NCI-H2107 (cell line): ENCODE measurements at regions not wholly inside any gene's neighbourhood (a gene's known extent, or its start where the extent isn't known, plus 50 kb on each side); places are given as distances from the start of the nearest gene placed in this dataset.

Experiments
- DNase-seq: peaks from one replicate; lab custom pipeline; 2025; lab: John Stamatoyannopoulos, UW

DNA sequence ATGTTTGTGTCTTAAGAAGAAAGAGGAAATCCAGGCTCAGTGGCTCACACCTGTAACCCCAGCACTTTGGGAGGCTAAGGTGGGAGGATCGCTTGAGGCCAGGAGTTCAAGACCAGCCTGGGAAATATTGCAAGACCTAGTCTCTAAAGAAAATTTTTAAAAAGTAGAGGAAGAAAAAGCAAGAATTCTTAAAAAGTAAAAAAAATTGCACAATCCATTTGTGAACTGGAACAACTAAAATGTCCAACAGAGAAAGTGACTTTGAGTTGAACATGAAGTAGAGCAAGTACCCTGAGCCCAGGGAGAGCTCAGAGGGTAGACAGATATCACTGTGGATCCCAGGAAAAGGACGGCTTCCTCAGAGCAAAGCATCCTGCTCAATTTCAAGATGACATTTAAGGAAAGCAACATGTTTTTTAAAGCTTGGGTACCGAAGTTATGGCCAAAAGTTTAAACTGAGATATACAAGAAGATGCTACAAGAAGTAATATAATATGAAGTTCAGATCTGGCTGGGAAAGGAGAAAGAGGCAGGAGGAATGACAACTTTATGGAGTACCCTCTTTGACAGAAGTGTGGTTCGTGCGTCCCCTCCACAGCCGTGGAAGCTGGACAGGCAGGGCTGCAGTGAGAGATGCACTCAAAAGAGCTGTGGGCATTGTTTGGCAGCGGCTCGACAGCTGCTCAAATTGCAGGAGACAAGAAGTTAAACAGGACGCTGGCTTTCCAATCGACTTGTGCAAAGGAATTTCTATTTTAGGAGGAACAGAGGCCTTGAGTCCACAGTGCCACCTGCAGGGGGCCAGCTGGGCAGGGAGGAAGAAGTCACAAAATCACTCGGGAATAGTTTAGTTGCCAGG is 201.3 kb downstream of the JCAD start:
- DNase-seq = no peak

DNA sequence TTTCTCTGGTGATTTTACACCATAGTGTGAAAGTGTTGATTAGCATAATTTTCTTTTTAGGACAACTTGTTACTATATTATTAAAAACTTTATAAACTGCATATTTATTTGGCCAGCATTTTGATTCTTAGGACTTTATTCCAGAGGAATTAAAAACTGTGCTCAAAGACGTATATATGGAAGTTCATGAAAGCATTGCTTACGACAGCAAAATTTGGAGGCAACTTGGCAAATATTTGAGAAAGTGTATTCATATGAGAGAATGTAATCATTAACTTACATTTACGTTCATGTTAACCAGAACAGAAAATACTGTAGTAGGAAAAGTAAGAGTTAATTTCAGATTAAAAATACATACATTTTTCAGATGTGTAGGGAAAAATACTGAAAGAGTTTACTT is 203.1 kb downstream of the JCAD start:
- DNase-seq = no peak

DNA sequence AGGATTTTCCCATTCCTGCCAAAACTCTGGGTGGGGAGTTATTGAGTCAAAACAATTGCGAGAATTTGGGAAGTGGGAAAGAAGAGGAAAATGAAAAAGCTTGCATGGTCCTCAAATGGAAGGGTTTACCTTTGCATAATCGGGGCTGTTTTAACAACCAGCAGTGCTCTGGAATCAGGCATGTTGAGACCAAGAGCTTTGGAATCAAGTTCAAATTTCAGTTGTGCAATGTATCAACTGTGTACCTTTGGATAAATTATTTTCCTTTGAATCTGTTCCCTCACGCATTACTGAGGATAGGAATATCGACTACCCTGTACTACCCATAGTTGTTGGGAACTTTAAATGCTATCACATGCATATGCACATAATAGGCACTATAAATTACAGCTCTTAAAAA is 205.5 kb downstream of the JCAD start:
- no peak for DNase-seq

DNA sequence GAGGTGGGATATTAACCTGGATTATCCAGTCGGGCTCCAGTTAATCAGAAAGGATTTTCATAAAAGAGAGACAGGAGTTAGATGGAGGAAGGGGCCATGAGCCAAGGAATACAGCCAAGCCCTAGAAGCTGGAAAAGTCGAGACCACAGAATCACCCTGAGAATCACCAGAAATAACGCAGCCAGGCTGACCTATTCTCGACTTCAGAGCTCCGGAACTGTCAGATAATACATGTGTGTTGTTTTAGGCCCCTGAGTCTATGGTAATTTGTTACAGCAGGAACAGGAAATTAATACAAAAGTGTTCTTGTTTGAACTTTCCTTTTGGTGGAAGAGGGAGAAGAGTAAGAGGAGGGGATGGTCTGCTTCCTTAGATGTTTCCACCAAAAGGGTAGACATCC is 208.1 kb downstream of the JCAD start:
- DNase-seq = no peak

DNA sequence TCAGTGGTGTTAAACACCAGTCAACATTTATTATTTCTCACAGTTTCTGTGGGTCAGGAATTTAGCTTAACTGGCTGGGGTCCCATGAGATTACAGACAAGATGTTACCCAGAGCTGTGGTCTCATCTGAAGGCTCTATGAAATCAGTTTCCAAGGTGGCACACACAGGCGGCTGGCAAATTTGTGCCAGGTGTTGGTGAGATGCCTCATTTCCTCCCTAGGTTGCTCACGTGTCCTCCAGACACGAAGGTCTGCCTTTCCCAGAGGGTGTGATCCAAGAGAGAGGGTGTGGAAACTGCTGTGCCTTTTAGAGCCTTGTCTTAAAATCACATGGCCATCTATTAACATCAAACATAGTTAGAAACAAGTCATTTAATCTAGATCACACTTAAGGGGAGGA is 209.0 kb downstream of the JCAD start:
- DNase-seq = no peak

DNA sequence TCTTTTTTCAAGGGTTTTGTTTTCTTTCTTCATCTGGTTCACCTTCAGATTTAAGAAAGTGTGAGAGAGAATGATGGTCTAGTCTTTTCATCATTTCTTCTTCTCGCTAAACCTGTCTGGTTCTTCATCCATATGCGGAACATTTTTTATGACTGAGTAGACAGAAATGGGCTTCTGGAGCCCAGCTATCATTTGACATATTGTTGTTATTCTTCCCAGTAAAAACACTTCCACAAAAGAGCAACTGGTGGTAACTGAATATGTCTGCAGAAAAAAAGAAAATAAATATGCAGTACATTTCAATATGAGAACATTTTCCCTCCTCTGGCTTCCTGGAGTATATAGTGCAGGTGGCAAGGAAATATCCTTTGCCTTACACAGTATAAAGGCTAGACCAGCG is 209.5 kb downstream of the JCAD start:
- no peak for DNase-seq

DNA sequence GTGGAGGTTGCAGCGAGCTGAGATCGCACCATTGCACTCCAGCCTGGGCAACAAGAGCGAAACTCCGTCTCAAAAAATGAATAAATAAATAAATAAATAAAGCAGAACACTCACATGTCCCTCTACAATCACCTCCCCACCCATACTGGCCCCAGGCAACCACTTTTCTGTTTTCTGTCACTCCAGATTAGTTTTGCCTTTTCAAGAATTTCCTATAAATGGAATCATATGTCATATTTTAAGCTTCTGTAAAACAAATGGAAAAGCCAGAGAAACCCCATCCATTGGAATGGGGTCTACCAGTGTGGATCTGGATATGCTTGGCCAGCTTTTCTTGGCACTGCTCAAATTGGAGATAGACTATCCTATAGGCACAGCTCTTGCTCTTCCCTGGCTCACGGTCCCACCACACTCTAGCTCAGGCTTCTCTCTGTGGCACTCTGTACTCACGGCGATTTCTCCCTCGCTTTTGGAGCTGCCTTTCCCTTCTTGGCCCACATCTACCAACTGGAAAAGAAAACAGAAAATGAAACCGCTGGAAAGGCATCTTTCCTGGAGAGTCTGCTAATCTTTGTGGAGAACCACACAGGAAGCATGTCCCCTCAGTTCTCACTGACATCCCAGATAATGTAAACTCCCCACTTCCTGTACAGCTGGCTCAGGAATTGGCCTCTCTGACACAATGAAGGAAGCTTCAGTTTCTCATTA is 210.1 kb downstream of the JCAD start:
- no peak for DNase-seq

DNA sequence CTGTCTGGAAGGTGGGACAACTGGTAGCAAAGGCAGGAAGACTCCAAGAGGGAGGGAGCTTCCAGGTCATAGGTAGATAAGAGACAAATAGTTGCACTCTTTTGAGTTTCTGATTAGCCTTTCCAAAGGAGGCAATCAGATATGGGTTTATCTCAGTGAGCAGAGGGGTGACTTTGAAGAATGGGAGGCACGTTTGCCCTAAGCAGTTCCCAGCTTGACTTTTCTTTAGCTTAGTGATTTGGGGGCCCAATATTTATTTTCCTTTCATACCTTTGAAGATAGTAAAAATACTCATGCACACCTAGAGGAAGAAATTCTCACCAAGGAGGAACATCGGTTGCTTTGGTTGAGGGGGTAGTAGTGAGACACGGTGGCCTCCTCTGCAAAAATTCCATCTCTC is 212.1 kb upstream of the SVIL start:
- DNase-seq = no peak

DNA sequence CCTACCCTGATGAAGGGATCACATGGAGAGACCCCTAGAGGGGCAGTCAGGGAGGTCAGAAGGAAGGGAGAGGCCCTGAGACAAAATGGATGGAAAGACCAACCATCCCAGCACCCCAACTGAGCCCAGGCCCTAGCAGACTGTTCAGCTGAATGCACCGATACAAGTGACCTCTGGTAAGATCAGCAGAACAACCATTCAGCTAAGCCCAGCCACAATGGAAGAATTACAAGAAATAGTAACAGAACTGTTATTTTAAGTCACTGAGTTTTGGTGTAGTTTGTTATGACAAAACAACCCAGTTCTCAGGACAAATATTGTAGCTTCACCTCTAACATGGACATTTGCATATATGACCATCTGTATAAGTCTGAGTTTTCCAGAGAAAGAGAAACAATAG is 210.4 kb upstream of the SVIL start:
- no peak for DNase-seq

DNA sequence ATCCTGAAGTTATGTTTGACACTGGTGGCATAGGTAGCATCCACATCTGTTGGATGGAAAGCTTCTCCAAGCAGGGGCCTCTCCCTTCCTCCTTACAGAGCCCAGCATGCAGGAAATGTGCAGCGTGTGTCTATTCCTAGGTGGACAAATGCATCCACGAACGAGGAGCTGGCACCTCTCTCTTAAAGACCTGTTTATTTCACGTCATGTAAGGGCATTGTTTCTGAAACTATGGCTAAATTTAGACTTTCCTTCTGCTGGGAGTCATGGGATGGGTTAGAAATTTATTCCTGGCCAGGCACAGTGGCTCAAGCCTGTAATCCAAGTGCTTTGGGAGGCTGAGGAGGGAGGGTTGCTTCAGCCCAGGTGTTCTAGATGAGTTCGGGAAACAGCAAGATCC is 208.4 kb upstream of the SVIL start:
- DNase-seq = no peak

DNA sequence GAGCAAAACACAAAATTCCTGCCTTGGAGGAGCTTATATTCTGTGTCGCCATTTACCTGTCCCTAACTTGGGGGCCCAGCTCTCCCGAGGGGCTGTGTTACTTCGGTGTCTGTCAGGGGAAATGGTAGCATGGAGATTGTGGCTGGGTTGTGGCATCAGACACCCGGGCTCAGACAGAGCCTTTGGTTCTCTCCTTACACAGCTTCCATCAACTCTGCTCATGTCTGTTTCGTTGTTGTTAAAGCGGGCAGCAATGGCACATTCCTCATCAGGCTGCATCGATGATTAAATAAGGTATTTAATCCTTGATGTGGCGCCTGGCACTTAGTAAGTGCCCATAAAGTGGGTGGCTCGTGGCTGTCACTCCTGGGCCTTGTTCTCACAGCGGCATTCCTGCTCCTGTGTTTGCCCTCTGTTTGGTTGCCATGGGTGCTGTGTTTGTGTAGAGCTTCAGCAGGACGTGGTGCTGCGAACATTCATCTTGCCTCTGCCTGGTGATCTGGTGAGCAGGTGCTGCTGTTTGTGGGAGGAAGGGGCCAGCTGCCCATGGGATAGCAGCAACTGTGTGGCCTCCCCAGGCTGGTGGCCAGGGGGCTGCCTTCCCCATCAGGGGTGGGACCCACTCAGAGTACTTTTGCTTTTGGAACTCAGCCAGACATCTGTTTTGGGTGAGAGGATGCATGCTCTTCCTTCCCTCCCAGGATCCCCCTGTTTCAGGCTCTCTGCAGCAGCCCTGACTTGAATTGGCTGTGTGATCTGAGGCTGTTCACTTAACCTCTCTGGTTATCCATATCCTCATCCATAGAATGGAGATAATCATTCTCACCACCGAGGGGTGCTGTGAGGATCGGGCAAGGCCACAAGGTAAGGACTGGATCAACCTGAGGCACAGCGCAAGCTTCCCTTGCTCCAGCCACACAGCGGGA is 207.2 kb upstream of the SVIL start:
- no peak for DNase-seq

DNA sequence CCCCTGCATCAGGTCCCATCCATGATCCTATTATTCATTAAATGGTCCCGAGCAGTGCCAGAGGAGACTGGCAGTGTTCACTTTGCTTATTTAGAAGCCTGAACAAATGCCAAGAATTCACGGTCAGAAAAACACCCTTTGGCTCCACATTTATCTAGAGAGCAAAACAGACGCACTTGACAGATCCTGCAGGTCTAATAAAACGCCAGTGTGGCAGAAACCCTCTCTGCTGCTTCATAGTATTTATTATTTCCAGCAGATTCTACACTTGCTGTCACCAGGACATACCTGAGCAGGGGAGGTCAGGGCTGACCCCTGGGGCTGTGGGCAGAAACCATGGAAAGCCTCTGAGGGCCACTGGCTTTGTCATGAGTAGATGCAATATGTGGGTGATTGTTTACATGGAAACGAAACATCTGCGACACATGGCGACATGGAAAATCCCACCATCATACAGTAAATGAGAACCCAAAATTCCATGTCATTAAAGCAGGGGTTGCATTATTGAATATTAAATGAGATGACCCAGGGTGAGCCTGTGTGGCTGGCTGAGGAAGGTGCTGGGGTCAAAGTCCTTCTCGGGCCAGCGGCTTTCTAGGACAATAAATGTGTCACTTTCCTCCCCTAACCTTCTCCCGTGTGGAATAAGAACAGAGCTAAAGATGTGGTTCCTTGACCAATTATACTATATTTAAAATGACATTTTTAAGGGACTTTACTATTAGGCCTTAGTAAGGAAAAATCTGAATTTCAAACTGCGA is 205.9 kb upstream of the SVIL start:
- DNase-seq = no peak

DNA sequence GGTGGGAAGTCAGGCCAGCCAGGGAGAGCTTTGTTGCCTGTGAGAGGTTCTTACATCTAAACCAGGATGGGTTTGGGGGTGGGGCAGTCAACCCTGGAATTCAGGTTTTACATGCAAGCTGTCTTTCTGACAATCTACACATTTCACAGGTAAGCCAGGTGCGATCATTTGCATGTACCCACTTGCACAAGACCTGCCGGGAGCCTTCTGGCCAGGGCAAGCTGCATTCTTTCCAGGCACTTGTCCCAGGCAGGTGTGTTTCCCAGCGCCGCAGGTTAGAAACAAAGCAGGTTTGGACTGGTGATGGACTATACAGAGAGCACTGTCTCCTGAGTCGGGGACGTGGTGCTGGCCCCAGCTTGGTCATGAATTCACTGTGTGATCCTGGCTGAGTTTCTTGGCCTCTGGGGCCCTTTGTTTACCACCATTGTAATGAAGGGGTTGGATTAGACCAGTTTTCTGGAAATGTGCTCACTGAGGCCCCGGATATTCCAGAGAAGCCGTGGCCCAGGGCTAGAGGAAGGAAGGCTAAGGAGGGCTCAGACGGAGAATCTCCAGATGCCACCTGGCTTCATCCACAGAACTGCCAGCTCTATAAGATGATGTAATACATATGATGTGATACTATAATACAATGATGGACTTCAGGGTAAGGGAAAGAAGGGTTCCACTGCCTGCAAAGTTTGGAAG is 205.2 kb upstream of the SVIL start:
- DNase-seq = no peak

DNA sequence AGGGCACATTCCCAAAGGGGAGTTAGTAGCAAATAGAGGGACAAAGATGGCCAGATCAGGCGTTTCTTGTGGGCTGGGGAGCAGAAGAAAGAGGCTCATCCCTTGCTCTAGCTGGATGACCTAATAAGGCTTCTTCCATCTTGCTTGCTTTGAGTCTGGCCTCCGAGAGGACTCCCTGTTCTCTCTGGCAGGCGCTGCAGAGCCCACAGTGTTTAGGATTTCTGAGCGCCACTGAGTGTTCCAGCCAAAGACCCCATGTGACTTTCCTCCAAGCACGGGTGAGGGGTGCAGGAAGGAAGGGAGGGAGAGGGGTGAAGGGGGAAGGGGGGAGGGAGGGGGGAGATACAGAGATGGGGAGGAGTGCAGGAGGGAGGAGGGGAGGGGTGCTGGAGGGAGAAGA is 203.8 kb upstream of the SVIL start:
- no peak for DNase-seq

DNA sequence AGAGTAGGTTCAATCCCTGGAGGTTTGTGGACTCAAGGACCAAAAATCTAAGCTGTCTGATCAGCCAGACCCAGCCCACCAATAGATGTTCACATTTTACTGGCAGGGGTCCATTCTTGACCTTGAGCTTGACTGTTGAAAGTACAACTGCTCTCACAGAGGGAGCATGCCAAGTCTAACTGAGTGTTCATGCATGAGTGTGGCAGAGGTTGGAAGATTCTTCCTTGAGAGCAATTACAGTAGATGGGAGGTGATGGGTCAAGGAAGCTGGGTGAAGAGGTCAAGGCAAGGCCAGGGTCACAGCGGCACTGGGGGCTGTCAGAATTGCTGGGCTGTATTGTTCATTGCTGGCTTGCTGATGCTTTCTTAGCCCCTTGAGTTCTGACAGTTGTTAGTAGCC is 202.8 kb upstream of the SVIL start:
- DNase-seq = no peak

DNA sequence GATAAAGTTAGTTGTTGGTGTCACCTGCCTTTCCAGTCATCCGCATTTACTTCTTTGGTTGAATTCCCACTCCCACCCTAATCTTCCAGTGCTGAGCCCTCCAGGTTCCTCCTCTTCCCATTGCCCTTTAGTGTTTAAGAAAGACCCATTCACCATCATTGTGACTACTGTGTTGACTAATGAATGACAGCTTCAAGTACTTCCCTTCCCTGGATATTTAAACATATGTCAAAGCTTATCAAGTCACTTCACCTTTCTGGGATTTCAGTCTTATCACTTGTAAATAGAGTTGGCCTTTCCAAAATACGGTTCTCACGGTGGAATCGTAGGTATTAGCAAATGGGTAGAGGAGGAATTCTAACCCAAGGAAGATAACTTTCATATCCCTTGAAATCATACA is 201.6 kb upstream of the SVIL start:
- DNase-seq = no peak

DNA sequence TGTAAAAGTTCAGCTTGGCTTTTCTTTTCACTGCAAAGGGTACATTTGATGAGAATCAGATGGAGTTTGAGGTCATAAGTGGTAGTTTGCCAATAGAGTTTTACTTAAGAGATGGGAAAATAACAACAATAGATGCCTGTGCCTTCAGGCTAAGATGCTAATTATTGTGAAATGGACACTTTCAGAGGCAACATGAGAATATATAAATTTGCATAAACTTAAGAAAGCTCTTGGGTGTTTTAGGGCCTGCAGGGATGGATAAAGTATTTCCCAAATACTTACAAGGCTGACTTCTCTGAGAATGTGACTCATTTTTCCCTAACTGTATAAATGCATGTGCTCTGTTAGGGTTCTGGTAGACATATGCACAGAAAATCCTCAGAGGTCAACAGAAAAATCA is 200.3 kb upstream of the SVIL start:
- no peak for DNase-seq

DNA sequence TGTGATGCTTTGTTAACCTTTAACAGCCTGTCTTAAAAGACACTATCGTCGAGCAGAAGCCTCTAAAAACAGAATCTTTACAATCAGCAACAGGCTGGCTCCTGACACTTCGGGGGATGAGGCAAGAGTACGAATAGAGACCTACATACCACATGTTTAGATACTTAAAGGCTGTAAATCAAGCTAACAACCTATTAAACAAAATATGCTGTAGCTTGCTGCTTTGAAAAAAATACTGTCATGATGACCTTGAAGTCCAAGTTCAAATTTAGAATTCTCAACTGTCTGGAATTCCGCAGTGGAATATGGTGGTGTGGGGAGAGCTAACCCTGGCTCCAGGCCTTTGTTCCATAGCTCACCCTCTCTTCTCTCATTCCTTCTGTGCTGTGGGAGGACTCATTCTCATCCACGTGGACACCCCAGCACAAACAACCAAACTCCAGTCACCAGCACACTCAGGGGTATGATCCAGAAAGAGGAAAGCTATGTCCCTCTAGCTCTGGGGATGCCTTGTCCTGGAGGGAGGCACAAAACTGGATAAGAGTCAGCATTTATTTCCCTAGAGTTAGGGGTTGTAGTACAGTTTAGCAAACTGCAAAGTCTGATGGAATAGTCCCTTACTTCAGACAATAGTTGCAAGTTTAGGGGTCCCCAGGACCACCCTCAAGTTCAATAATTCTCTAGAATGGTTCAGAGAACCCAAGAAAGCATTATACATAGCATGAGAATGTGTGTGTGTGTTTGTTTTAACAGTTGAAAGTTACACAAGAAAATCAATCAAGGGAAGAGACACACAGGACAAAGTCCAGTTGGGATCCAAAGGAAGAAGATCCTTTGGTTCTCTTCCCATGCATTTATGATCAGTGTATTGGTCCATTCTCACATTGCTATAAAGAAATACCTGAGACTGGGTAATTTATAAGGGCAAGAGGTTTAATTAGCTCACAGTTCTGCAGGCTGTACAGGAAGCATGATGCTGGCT is 196.1 kb upstream of the SVIL start:
- DNase-seq = no peak

DNA sequence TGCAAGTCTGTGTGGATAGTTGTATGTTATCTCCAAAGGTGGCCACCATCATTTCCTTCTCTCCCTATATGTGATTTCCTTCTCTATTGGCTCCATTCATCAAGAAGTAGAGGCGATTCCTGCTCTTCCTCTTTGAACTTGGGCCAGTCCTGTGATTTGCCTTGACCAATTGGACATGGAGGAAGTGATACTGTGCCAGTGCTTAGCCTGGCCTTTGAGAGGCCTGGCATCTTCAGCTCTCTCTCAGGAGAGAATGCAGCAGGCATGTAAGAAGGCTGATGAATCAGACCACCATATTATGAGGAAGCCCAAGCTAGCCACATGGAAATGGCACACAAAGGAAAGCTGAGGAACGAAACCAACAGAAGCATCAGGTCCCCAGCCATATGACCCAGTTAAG is 195.0 kb upstream of the SVIL start:
- no peak for DNase-seq

DNA sequence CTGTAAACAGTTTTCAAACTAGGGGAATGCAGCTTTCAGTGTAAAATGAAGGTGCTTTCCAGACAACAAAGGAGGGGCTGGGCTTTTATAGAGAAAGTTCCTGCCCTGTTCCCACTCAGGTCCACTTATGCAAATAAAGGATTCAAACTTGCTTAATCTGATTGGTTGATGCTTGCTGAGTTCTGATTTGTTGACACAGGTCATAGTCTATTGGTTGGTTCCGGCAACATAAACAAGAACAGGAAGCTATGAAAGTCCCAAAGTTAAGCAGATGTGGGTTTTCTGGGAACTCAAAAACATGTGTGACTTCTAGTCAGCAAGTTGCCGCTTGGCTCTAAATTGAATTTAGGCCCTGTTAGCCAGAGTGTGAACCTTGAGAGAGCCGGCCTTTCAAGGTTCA is 194.2 kb upstream of the SVIL start:
- no peak for DNase-seq
